MM.1S (cell line): ENCODE measurements at regions not wholly inside any gene's neighbourhood (a gene's known extent, or its start where the extent isn't known, plus 50 kb on each side); places are given as distances from the start of the nearest gene placed in this dataset.

Source experiments
- EZH2 ChIP-seq: fragments of 300-600 bp; sonication (generic); optimal IDR thresholded peaks from 2 replicates; pipeline ENCODE3; 2017; ENCODE audit warnings: low read depth, mild to moderate bottlenecking, antibody characterized with exemption, low read length, mixed read lengths
- TF ChIP-seq, protein P1 (sequence below): fragments of 300-600 bp; sonication (generic); IDR thresholded peaks from 2 replicates; pipeline ENCODE4 v1.5.1; 2016; ENCODE audit warnings: antibody characterized with exemption, low read length, mixed read lengths

DNA sequence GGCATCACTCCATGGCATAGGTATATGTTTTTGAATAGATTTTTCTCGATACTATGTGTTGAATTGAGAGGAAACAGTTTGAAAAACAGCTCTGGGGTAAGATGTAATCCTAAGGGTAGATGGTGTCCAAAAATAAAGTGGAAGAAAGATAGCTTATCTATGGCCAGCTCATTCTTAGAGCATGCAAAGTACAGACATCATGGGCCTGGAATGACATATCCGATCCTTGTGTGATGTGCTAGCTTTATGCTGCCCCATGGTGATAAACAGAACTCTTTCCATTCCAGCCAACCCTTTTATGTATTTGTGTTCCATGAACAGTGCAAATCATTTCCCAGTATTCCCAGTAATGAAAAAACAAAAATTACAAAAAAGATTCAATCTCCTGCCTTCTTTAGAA is 390.2 kb upstream of the NXPH2 start:
- no peak for TF ChIP-seq EZH2
- TF ChIP-seq, protein P1, sequence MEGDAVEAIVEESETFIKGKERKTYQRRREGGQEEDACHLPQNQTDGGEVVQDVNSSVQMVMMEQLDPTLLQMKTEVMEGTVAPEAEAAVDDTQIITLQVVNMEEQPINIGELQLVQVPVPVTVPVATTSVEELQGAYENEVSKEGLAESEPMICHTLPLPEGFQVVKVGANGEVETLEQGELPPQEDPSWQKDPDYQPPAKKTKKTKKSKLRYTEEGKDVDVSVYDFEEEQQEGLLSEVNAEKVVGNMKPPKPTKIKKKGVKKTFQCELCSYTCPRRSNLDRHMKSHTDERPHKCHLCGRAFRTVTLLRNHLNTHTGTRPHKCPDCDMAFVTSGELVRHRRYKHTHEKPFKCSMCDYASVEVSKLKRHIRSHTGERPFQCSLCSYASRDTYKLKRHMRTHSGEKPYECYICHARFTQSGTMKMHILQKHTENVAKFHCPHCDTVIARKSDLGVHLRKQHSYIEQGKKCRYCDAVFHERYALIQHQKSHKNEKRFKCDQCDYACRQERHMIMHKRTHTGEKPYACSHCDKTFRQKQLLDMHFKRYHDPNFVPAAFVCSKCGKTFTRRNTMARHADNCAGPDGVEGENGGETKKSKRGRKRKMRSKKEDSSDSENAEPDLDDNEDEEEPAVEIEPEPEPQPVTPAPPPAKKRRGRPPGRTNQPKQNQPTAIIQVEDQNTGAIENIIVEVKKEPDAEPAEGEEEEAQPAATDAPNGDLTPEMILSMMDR, result no peak
